SK-N-SH (cell line): ENCODE measurements at regions not wholly inside any gene's neighbourhood (a gene's known extent, or its start where the extent isn't known, plus 50 kb on each side); places are given as distances from the start of the nearest gene placed in this dataset.

Experiments used
- CTCF ChIP-seq: fragments of 200-600 bp; sonication (generic); IDR thresholded peaks from 2 replicates; pipeline ENCODE4 v1.6.1; 2017; ENCODE audit warnings: antibody characterized with exemption, mild to moderate bottlenecking, moderate library complexity
- EZH2phosphoT487 ChIP-seq: fragments of 200-600 bp; sonication (generic); IDR thresholded peaks from 2 replicates; pipeline ENCODE4 v1.6.1; 2017; ENCODE audit warnings: low read depth, mixed run types, mild to moderate bottlenecking, antibody characterized with exemption, moderate library complexity, borderline replicate concordance
- NRF1 ChIP-seq: IDR thresholded peaks from 2 replicates; pipeline ENCODE4 v1.6.1; 2012; ENCODE audit warnings: low read depth, mild to moderate bottlenecking, low read length
- SMC3 ChIP-seq: IDR thresholded peaks from 2 replicates; pipeline ENCODE4 v1.6.1; 2012; ENCODE audit warnings: low read depth, low read length, improper control_type of control experiment
- TCF12 ChIP-seq: IDR thresholded peaks from 2 replicates; pipeline ENCODE4 v1.4.0; 2012

- TF ChIP-seq NRF1 = no peak
- TF ChIP-seq CTCF = no peak
- TF ChIP-seq EZH2phosphoT487 = no peak
- TF ChIP-seq TCF12 = no peak
- TF ChIP-seq SMC3 = no peak
These were observed 540.6 kb upstream of the SPRY2 start for GRCh38 chr13:80881495-80881894.
